IMR-90 (cell line): ENCODE measurements at regions not wholly inside any gene's neighbourhood (a gene's known extent, or its start where the extent isn't known, plus 50 kb on each side); places are given as distances from the start of the nearest gene placed in this dataset.

Source experiments
- ATAC-seq: fragments of 200-7000 bp; cut with Tn5 transposase; 2 replicates; pipeline ENCODE4 v1.9.1; 2020; ENCODE audit warnings: low read depth, mild to moderate bottlenecking, moderate library complexity
- BruUV-seq: library from RNA; stranded (reverse); fragments of 400-500 nt; replicated peaks from 2 replicates; lab custom pipeline; 2021; lab: Mats Ljungman, UMichigan
- CTCF ChIA-PET: fragments of 300-600 bp; formaldehyde crosslinking; extraction: SDS; loops from one replicate; lab custom pipeline; 2021; ENCODE audit warnings: antibody characterized with exemption; lab: Yijun Ruan, JAX
- POLR2A ChIA-PET: fragments of 300-600 bp; sonication (Branson Sonifier 250); formaldehyde crosslinking; loops from one replicate; lab custom pipeline; 2022; ENCODE audit warnings: antibody characterized with exemption; ENCODE audit not compliant: unreplicated experiment; lab: Charles Lee
- DNase-seq: peaks from one replicate; pipeline ENCODE4 v3.0.0; 2013
- H2AFZ ChIP-seq: replicated peaks from 2 replicates; pipeline ENCODE3; 2013; ENCODE audit warnings: low read length, mild to moderate bottlenecking; ENCODE audit not compliant: poor library complexity
- H2AK5ac ChIP-seq: 2 replicates; pipeline ENCODE4 v1.6.1; 2013; ENCODE audit warnings: low read depth, low read length, inconsistent platforms
- H2AK9ac ChIP-seq: replicated peaks from 2 replicates; pipeline ENCODE3; 2013; ENCODE audit warnings: mild to moderate bottlenecking, low read depth, low read length, moderate library complexity; ENCODE audit not compliant: poor library complexity
- H2BK120ac ChIP-seq: 2 replicates; pipeline ENCODE4 v1.6.1; 2013; ENCODE audit warnings: low read depth, low read length, inconsistent platforms
- H2BK15ac ChIP-seq: 3 replicates; pipeline ENCODE4 v1.6.1; 2013; ENCODE audit warnings: low read depth, low read length, inconsistent platforms
- H2BK20ac ChIP-seq: 2 replicates; pipeline ENCODE4 v1.6.1; 2013; ENCODE audit warnings: low read depth, mild to moderate bottlenecking, inconsistent platforms, low read length, moderate library complexity
- H2BK5ac ChIP-seq: 2 replicates; pipeline ENCODE4 v1.6.1; 2013; ENCODE audit warnings: mild to moderate bottlenecking, low read depth, low read length, inconsistent platforms; ENCODE audit not compliant: poor library complexity, severe bottlenecking
- H3K14ac ChIP-seq: replicated peaks from 2 replicates; pipeline ENCODE4 v1.6.1; 2013; ENCODE audit warnings: low read depth, low read length, inconsistent platforms
- H3K18ac ChIP-seq: 2 replicates; pipeline ENCODE4 v1.6.1; 2013; ENCODE audit warnings: low read depth, low read length, control low read depth
- H3K23ac ChIP-seq: 2 replicates; pipeline ENCODE4 v1.6.1; 2013; ENCODE audit warnings: low read depth, low read length, inconsistent platforms
- H3K27ac ChIP-seq: 2 replicates; pipeline ENCODE4 v1.5.1; 2013; ENCODE audit warnings: mild to moderate bottlenecking, control low read depth, low read length; ENCODE audit not compliant: insufficient read depth
- H3K27me3 ChIP-seq: 2 replicates; pipeline ENCODE4 v1.6.1; 2013; ENCODE audit warnings: low read length; ENCODE audit not compliant: control insufficient read depth, insufficient read depth
- H3K36me3 ChIP-seq: 2 replicates; pipeline ENCODE4 v1.6.1; 2013; ENCODE audit warnings: low read length, mixed read lengths; ENCODE audit not compliant: control insufficient read depth, insufficient read depth
- H3K4ac ChIP-seq: 2 replicates; pipeline ENCODE4 v1.6.1; 2013; ENCODE audit warnings: low read depth, low read length, inconsistent platforms
- H3K4me1 ChIP-seq: 2 replicates; pipeline ENCODE4 v1.6.1; 2013; ENCODE audit warnings: low read length, mixed read lengths; ENCODE audit not compliant: control insufficient read depth, insufficient read depth
- H3K4me2 ChIP-seq: 2 replicates; pipeline ENCODE4 v1.6.1; 2013; ENCODE audit warnings: low read depth, mild to moderate bottlenecking, control low read depth, low read length, moderate library complexity
- H3K4me3 ChIP-seq: 2 replicates; pipeline ENCODE4 v1.5.1; 2013; ENCODE audit warnings: low read depth, mild to moderate bottlenecking, control low read depth, low read length, moderate library complexity; ENCODE audit not compliant: insufficient read depth
- H3K56ac ChIP-seq: 2 replicates; pipeline ENCODE4 v1.6.1; 2013; ENCODE audit warnings: low read length, inconsistent platforms; ENCODE audit not compliant: insufficient read depth; ENCODE audit errors: extremely low read depth
- H3K79me1 ChIP-seq, 2 experiments: 2 replicates each; pipeline ENCODE4 v1.6.1; 2013; ENCODE audit warnings: low read length in 2 of 2, inconsistent platforms in 1 of 2, low read depth in 1 of 2
- H3K9ac ChIP-seq: 2 replicates; pipeline ENCODE4 v1.6.1; 2013; ENCODE audit warnings: low read depth, low read length, control low read depth
- H3K9me1 ChIP-seq: 2 replicates; pipeline ENCODE4 v1.6.1; 2013; ENCODE audit warnings: low read length, inconsistent platforms; ENCODE audit not compliant: insufficient read depth
- H3K9me3 ChIP-seq: 2 replicates; pipeline ENCODE4 v1.6.1; 2013; ENCODE audit warnings: low read length; ENCODE audit not compliant: control insufficient read depth, insufficient read depth
- H4K20me1 ChIP-seq: 2 replicates; pipeline ENCODE4 v1.6.1; 2013; ENCODE audit warnings: low read length, inconsistent platforms; ENCODE audit not compliant: insufficient read depth
- H4K5ac ChIP-seq: 2 replicates; pipeline ENCODE4 v1.6.1; 2013; ENCODE audit warnings: mild to moderate bottlenecking, low read depth, low read length, control low read depth
- H4K8ac ChIP-seq, 2 experiments: 2 replicates each; pipeline ENCODE4 v1.6.1; 2013; ENCODE audit warnings: low read depth in 2 of 2, low read length in 2 of 2, control low read depth in 1 of 2, inconsistent platforms in 1 of 2
- H4K91ac ChIP-seq: 2 replicates; pipeline ENCODE4 v1.6.1; 2013; ENCODE audit warnings: low read depth, low read length, inconsistent platforms; ENCODE audit not compliant: insufficient read depth
- MAZ ChIP-seq: IDR thresholded peaks from 2 replicates; pipeline ENCODE4 v1.6.1; 2012; ENCODE audit warnings: low read depth, mild to moderate bottlenecking, low read length, improper control_type of control experiment, moderate library complexity, borderline replicate concordance
- MXI1 ChIP-seq: IDR thresholded peaks from 2 replicates; pipeline ENCODE4 v1.6.1; 2012; ENCODE audit warnings: low read depth, mild to moderate bottlenecking, low read length, moderate library complexity, borderline replicate concordance
- NFE2L2 ChIP-seq: fragments of 150-350 bp; IDR thresholded peaks from 2 replicates; pipeline ENCODE4 v1.6.1; 2016; ENCODE audit warnings: low read depth, mild to moderate bottlenecking, low read length
- POLR2A ChIP-seq: IDR thresholded peaks from 2 replicates; pipeline ENCODE4 v1.6.1; 2012; ENCODE audit warnings: mild to moderate bottlenecking, low read depth, low read length
- RCOR1 ChIP-seq: IDR thresholded peaks from 2 replicates; pipeline ENCODE4 v1.6.1; 2012; ENCODE audit warnings: mild to moderate bottlenecking, low read length, improper control_type of control experiment; ENCODE audit not compliant: insufficient replicate concordance
- WGBS, 2 experiments: methylation state at CpG; one replicate each; pipeline versions ENCODE4 v1.1.5 to v1.1.7; 2013; ENCODE audit warnings: missing lambda C conversion rate in 2 of 2; ENCODE audit not compliant: insufficient read length in 1 of 2; ENCODE audit errors: extremely low coverage in 2 of 2; 5-methylcytosine and 5-hydroxymethylcytosine counted together
- dilution Hi-C: fragments of 300-500 bp; cut with HindIII; formaldehyde crosslinking; loops from one replicate; pipeline ENCODE4 v1.14.3; 2018; ENCODE audit warnings: low sequenced_read_pairs; ENCODE audit not compliant: unreplicated experiment
- in situ Hi-C: fragments of 300-500 bp; cut with MboI; formaldehyde crosslinking; loops from 3 replicates; pipeline ENCODE4 v1.14.3; 2019; ENCODE audit warnings: low sequenced_read_pairs, inconsistent platforms, mixed read lengths
- intact Hi-C: fragments of 100-400 bp; cut with micrococcal nuclease; formaldehyde crosslinking; loops from 2 replicates; pipeline ENCODE4 v1.10.0; 2022
- TF ChIP-seq, protein P1 (sequence below): fragments of 150-350 bp; IDR thresholded peaks from 2 replicates; pipeline ENCODE4 v1.6.1; 2017; ENCODE audit warnings: mild to moderate bottlenecking, antibody characterized with exemption, low read length, low read depth

DNA sequence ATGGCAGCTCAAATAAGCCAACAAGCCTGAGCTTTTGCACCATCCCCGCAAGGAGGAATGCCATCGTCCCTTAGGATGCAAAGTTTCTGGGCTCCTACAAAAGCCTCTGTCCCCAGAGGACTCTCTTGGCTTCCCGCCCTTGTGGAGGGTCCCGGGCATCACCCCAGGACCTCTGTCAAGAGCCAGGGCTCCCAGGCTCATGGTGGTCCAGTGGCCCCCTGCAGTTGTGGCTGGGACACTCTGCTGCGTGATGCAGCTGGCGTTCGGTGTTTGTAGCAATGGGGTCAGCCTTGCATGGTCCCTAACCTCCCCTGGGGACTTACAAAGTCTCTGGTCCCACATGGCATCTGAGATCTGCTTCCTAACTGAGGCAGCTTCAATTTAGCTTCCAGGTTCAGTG is 104.7 kb downstream of the RIPK4 start:
- dilution Hi-C loops (no loop called here), intact Hi-C loops (no loop called here), in situ Hi-C loops (no loop called here)
- Histone ChIP-seq H4K5ac (no peak overlapping the region), H4K91ac (no peak overlapping the region), H3K9me3 (no peaks in the 10 kb centered on the region), H2BK15ac (no peak overlapping the region), H3K4me1 (peaks cover 11% of the 10 kb centered on the region), H3K9me1 (peaks cover 3% of the 10 kb centered on the region; the same call in 1 of the 2 replicates), H2AK9ac (no peak overlapping the region), H3K9ac (no peak overlapping the region), H3K4me3 (no peak overlapping the region), H2BK120ac (no peak overlapping the region), H3K27ac (no peak overlapping the region), H2BK20ac (no peak overlapping the region), H3K14ac (no peak overlapping the region), H3K36me3 (no peaks in the 10 kb centered on the region), H4K8ac (no peak overlapping the region), H3K18ac (no peak overlapping the region), H3K79me1 (no peaks in the 10 kb centered on the region), H2AK5ac (no peak overlapping the region), H3K23ac (no peak overlapping the region), H3K27me3 (peaks cover 16% of the 10 kb centered on the region), H3K4me2 (no peak overlapping the region), H4K20me1 (no peaks in the 10 kb centered on the region), H3K4ac (no peak overlapping the region), H3K56ac (no peak overlapping the region), H2AFZ (no peak overlapping the region), H2BK5ac (no peak overlapping the region)
- ChIA-PET POLR2A (no interaction called here), CTCF (interaction anchor here (0.6 to 0.7 kb wide), 2 partner anchors 9 to 13 kb away, joined by 3 to 8 read pairs; no protein-coding TSS in a partner anchor)
- BruUV-seq = no TSS peak
- DNase-seq (no peak), ATAC-seq (no peak)
- no peak for TF ChIP-seq RCOR1
- no peak for TF ChIP-seq MXI1
- TF ChIP-seq, protein P1, sequence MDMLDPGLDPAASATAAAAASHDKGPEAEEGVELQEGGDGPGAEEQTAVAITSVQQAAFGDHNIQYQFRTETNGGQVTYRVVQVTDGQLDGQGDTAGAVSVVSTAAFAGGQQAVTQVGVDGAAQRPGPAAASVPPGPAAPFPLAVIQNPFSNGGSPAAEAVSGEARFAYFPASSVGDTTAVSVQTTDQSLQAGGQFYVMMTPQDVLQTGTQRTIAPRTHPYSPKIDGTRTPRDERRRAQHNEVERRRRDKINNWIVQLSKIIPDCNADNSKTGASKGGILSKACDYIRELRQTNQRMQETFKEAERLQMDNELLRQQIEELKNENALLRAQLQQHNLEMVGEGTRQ = no peak
- TF ChIP-seq POLR2A = no peak
- TF ChIP-seq MAZ = no peak
- no peak for TF ChIP-seq NFE2L2
- WGBS, 2 experiments = 100% methylated on average over 4 of the region's 7 CpGs; no CpG with 5 or more reads in 1 of the 2 experiments
